GM13976 (cell line): ENCODE measurements at regions not wholly inside any gene's neighbourhood (a gene's known extent, or its start where the extent isn't known, plus 50 kb on each side); places are given as distances from the start of the nearest gene placed in this dataset.

Source experiments
- DNase-seq: peaks from one replicate; pipeline ENCODE4 v3.0.0; 2012; ENCODE audit warnings: low spot score
- CTCF ChIP-seq: IDR thresholded peaks from 2 replicates; pipeline ENCODE4 v1.5.1; 2012; ENCODE audit warnings: borderline replicate concordance, mild to moderate bottlenecking; ENCODE audit not compliant: insufficient read depth; ENCODE audit errors: extremely low read depth, missing control alignments, control extremely low read depth
- in situ Hi-C: fragments of 300-500 bp; cut with MboI; formaldehyde crosslinking; loops from one replicate; pipeline ENCODE4 v1.12.0; 2022; ENCODE audit warnings: low sequenced_read_pairs, mixed read lengths, inconsistent platforms; ENCODE audit not compliant: unreplicated experiment

GRCh38 chr16:72228014-72228413 lies 56.1 kb upstream of the PMFBP1 start:
- no peak for DNase-seq
- TF ChIP-seq CTCF = no peak
- in situ Hi-C loops = no loop called here

GRCh38 chr16:72226136-72226535 lies 54.2 kb upstream of the PMFBP1 start:
- DNase-seq = no peak
- no peak for TF ChIP-seq CTCF
- in situ Hi-C loops = no loop called here

- in situ Hi-C loops = no loop called here
- DNase-seq = no peak
- TF ChIP-seq CTCF = no peak
Observed at GRCh38 chr16:72224260-72224768, 52.4 kb upstream of the PMFBP1 start.

GRCh38 chr16:72222503-72222902 lies 50.5 kb upstream of the PMFBP1 start:
- in situ Hi-C loops = no loop called here
- TF ChIP-seq CTCF = no peak
- no peak for DNase-seq
